ENCODE measurements at regions not wholly inside any gene's neighbourhood (a gene's known extent, or its start where the extent isn't known, plus 50 kb on each side); places are given as distances from the start of the nearest gene placed in this dataset.

DNA sequence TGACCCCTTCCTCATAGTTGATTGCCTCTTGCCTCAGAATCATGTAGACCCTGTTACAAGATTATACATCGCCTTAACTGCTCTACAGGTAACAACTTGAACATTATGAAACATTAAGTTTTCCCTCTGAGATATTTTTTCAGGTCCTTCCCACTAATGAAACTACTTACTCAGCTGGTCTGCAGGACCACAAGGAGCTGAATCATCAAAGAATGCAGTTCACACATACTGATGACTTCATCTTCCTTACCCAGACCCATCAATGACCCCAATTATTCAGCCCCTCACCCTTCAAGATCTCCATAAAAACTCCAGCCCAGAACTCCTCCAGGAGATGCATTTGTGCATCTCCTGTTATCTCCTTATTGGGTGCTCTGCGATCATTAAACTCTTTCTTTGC lies 720.9 kb downstream of the RAPGEF2 start:
- TF ChIP-seq GATA3 (IDR thresholded peaks at IDR 0.05; ENCODE audit: low read depth, low read length) (no peak), GATA2 (IDR thresholded peaks at IDR 0.05; ENCODE audit: low read depth, low read length) (no peak)
